Stimulated activated CD4-positive, alpha-beta T cell treated with anti-CD3 and anti-CD28 coated beads, Interleukin-15, amount 100 ng/mL, for 24 hours (primary cell): ENCODE measurements at regions not wholly inside any gene's neighbourhood (a gene's known extent, or its start where the extent isn't known, plus 50 kb on each side); places are given as distances from the start of the nearest gene placed in this dataset.

Experiments
- DNase-seq: peaks from one replicate; pipeline ENCODE4 v3.0.0-alpha.2; 2020

DNA sequence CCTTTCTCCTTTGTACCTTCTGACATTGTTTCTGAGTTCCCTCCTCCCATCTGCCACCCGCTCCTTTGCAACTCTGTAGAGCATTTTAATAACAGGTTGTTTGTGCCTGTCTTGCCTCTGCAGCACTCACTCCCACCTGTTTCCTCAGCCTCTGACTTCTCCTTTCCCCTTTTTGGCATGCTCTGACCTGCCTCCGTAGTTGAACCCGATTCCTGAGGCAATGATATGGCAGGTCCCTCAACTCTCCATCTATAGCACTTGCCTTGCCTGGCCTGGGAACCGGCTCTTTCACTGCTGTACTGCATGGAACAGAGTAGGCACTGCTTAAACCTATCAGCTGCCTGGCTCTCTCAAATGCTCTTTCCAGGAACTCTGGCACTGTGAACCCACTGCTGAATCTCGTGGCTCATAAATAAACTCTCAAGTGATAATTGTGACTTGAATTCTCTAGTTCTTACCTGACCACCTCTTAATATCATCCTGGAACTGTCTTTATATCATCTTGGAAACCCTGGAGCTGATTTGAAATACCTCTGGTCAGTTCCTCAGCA, 50.3 kb downstream of the UTRN start:
- DNase-seq, result no peak

DNA sequence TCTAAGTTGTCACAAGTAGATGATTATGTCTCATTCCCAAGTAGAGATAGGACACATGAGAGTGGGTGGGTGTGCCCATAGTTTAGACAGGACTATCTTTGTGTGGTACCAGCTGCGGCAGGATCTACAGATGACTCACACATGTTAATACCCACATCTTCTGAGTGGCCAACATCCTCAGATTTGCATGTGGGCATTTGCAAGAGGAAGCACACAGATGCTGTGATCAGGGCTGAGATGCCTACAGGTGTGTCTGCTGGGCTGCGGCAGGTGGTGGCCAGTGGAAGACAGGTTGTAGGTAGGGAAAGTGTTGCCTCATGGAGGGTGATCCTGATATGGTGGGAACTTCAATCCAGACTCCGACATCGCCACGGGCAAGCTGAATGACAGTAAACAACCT, 50.8 kb downstream of the UTRN start:
- DNase-seq, result peak; percentile 21

DNA sequence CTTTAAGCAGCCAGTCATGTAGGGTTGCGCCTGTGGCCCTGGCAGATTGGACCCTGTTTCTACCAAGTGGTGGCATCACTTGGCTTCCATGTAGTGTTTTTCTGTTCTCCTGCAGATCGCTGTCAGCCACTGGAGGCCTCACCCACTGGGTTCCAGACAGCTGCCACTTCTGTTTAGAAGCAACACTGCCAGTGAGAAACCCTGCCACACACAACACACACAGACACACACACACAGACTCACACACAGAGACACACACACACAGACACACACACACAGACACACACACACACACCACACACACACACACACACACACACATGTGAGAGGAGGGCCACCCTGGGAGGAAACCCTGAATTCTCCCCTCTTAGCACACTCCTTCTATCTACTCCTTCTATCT, 51.8 kb downstream of the UTRN start:
- no peak for DNase-seq

DNA sequence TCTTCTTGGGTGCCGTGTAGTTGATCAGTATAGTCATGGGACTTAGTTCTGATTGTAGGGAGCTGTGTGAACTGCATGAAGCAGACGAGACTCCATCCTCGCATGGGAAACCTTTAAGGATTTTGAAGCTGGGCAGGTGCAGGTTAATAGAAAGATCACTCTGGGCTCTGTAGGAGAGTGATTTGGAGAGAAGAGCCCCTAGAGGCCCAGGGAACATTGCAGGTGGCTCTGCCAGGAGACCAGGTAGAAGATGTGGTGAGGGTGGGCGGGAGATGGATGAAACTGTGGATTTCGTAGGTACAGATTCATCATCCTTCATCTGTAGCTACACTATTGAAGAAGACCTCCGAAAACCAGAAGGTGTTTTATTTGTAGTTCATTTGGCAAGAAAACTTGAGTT, 53.3 kb downstream of the UTRN start:
- no peak for DNase-seq

DNA sequence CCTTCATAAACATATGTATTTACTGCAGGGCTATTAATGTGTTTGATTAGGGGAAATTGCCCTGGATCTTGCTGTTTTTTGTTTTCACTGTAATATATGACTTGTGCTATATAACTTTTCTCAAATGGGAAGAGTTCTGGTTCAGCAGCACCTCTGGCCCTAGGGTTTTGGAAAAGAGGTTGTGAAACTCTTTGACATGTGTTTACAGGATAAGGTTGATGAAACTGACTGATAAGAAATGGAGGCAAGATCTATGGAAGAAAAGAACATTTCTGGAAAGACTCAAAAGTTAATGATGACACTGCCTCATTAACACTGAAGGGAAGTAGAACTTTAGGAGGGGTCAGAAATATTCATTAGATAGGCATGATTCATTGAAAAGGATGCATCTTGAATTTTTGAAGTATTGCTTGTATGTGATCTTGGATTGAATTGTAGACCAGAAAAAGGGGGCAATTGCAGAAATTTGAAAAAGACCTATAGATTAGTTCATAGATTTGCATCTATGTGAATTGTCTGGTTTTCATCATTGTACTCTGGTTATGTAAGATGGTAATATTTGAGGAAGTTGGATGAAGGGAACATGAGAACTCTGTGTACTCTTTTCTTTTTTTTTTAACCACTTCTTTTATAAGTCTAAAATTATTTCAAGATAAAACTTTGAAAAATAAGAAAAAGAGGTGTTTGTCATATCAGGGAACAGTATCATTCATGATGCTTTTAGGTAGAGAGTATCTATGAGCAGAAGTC, 54.0 kb downstream of the UTRN start:
- no peak for DNase-seq

DNA sequence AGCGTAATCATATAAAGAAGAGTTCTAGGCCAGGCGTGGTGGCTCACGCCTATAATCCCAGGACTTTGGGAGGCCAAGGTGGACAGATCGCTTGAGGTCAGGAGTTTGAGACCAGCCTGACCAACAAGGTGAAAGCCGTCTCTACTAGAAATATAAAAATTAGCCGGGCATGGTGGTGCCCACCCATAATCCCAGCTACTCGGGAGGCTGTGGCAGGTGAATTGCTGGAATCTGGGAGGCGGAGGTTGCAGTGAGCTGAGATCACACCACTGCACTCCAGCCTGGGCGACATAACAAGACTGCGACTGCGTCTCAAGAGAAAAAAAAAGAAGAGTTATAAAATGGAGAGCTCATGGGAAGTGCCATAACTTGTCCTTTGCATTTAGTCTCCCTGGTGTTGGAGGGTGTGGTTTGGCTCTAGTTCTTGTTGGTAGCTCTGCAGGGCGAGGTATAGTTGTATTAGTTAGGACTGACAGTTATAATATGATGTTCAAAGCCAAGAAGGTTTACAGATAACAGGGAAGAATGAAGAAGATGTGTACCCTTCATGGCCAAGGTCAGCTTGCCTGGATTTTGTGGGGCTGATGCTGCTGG, 54.8 kb downstream of the UTRN start:
- no peak for DNase-seq

DNA sequence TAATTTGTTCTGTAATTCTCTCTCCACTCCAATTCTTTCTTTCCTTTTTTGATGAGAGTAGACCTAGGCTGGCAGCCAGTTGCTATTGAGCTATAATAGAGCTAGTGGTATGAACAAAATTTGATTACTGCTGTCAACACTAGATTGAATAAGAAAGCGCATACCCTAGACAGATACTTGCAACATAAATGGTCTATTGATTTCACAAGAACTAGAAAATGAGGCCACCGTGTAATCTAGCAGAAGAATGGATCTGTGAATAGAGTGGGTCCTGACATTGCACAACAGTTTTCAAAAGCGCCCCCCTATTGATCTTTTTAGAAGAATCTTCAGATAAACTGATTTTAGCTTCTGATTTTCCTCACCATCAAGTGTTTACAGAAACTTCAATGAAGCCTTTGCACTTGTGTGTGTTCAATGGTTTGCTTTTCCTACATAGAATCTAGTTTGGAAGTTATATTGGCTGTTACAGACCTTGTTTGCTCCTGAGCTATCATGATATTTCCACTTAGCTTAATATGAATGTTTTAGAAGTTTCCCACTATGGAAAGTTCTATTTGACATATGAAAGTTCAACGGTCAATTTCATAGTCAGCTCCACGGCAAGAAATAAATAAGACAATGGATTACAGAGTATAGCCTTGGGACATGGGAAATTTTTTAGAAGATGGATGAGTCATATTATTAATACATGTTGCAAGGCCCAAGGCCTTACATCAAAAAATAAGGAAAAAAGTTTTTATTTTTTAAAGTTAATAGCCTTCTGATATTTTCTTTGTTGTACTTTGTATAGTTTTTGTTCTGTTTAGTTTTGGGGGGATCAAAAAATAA, 55.6 kb downstream of the UTRN start:
- DNase-seq, result no peak

DNA sequence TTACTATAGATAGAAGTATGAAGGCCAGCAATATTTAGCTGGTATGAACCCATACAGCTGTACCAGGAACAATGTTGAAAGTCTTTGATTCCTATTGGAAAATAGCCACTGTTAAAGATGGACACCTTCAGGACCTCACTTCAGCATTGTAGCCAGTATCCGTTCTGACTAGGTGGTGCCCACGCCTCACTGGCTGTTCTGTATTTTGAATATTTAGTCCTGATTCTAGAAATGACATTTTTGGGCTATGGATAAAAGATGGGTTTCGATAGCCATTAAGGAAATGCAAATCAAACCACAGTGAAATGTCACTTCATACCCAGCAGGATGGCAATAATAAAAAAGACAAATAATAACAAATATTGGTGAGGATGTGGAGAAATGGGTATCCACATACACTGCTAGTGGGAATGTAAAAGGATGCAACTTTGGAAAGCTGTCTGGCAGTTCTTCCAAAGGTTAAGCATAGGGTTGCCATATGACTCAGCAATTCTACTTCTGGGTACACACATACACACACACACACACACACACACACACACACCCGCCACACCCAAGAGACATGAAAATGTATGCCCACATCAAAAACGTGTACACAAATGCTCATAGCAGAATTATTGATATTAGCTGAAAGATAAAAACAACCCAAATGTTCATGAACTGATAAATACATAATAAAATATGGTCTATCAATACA, 56.8 kb downstream of the UTRN start:
- DNase-seq, result no peak

DNA sequence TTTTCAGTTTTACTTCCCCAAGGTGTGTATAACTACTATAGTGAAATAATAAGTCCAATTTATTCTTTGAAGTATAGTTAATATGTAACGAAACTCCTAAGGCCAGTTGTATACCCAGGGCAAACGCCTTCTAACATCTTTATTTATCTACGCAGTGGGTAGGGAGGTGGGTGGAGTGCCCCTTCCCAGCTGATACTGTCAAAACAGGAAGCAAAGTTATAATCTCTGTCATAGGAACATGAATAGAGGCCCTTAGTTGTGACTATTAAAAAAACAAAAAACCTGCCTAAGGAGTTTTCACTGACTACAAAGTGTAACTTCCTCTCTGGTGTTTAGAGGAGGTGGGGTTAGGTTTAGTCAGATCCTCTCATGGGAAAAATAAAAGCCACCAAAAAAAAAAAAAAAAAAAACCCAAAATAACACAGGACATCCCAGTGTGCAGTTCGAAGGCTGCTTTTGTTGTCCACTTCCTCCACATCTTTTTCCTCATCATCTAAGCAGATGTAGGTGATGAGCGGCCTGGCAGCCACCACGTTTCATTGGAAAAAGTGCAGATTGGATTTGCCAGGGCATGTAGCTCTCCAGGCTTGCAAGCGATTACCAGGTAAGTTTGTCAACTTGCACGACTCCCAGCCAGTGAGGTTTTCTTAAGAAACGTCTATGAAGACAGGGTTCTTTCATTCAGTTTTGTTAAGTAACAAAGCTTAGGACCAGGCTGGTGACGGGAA, 58.7 kb downstream of the UTRN start:
- peak; percentile 30 for DNase-seq

DNA sequence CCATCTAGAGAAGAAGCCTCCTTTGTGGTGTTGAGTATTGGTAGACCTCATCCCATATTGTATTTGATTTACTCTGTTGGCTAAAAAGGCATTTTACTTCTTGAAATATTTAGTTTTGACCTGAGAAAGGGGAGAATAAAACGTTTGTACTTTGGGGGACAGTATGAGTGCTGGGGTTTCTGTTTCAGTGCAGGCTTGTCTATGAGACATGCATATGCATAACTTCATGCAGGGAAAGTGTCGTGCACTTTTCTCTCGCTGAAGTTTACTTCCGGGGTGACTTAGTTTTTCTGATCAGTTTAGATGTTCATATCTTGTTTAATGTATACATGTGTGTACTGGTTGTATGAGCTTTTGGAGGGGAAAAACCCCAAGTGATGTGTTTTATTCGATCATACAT, 59.5 kb downstream of the UTRN start:
- DNase-seq, result peak; percentile 52

DNA sequence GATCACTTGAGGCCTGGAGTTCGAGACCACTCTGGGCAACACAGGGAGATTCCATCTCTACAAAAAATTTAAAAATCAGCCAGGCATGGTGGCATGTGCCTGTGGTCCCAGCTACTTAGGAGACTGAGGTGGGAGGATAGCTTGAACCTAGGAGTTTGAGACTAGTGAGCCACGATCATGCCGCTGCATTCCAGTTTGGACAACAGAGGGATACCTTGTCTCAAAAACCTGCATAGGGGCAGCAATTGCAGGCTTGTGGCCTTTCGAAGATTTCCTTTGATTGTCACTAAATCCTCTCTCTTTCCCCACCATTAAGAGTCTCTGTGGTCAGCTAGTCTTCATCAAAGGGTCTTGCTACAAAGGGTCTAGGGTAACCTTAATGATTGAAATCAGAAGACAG, 60.3 kb downstream of the UTRN start:
- DNase-seq, result no peak

DNA sequence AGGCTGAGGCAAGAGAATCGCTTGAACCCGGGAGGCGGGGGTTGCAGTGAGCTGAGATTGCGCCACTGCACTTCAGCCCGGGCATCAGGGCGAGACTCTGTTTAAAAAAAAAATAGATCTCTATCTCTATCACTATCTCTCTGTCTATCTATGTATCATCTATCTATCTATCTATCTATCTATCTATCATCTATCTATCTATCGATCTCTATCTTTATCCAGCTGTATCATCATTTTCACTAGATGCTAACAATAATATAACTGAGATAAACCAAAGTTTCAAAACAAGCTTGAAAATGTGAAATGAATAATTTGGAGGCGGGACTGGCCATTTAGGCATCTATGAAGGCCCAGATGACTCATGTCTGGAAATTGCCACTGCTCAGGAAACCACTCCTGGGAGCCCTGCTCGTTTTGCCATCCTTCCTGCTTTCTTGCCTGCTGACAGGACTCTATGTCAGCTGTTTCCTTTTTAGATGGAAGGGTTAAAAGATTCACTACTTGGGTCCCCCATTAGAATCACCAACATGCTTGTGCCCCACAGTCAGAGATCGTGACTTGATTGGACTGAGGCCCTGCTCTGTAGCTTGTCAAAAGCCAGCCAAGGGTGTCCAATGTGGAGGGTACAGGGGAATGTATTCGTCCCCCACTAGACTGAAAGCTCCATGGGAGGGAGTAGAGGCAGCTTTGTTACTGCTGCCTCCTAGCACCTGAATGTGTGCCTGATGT, 61.7 kb downstream of the UTRN start:
- DNase-seq, result peak; percentile 49

DNA sequence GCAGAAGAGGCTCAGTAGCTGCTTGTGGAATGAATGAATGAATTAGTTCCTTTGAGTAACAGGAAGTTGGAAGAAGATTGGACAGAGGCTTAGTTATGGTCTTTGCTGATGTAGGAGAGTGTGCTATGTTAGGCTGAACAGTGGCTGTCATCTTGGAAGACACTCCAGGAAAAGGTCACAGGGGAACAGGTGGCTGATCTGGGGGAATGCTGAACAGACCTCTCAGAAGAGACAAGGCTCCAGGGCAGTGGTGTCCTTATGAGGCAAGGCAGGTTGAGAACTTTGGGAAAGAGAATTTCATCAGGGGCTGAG, 62.3 kb downstream of the UTRN start:
- DNase-seq, result no peak

DNA sequence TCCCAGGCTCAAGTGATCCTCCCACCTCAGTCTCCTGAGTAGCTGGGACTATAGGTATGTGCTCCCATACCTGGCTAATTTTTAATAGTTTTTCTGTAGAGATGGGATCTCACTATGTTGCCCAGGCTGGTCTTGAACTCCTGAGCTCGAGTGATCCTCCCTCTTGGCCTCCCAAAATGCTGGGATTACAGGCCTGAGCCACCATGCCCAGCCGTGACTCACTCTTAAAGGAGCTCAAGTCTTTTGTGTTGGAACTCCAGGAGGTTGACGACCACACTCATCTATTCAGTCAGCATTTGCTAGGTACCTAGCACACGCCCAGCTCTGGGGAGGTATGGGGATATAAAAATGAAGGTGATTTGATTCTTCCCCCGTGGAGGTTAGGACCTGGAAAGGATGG, 62.8 kb downstream of the UTRN start:
- no peak for DNase-seq

DNA sequence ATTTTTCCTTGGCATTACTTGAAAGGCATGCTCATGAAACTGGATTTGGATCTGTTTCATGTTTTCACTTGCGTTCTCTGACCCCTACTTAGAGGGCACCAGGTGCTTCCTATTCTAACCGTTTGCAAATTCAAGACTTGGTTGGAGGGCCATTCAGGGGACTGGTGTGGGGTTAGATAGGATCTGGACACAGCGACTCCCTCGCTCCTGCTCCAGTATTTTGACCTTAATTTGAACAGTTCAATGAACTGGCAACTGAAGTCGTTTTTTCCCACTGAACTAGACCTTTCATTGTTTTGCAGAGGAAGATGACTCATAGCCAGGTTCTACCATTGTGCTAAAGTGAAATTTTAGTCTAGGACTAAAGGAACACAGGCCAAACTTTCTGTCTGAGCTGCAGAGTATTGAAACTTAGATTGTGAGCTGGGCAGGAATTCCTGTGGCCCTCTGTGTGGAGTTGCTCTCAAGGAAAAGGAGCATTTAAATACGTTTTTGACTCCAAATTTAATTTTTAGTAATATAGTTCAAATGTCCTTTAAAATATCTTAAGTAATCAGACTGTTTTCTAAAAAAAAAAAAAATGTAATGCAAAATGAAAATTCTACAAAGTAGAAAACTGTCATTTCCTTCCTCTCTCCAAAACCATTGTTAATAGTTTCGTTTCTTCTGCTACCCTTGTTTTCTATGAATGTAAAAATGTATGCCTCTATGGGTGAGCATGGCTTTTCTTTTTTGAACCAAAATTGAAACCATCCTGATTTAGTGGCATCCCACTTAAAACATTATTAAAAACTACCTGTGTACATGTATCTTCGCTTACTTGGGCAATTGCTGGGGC, 64.8 kb downstream of the UTRN start:
- no peak for DNase-seq

DNA sequence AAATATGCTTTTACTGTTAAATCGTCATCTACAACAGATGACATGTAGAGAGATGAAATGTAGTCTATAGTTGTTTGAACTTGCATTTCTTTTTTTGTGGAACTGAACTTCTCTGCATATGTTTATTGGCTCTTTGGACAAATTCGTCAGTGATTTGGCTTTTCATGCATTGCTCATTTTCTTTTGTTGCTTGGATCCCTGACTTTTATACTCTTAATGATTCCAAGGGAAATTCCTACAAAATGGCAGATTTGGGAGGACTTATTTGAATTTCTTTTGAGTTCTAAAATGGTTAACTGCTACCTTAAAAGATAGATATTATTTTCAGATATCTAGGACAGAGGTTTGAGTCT, 65.4 kb downstream of the UTRN start:
- no peak for DNase-seq

DNA sequence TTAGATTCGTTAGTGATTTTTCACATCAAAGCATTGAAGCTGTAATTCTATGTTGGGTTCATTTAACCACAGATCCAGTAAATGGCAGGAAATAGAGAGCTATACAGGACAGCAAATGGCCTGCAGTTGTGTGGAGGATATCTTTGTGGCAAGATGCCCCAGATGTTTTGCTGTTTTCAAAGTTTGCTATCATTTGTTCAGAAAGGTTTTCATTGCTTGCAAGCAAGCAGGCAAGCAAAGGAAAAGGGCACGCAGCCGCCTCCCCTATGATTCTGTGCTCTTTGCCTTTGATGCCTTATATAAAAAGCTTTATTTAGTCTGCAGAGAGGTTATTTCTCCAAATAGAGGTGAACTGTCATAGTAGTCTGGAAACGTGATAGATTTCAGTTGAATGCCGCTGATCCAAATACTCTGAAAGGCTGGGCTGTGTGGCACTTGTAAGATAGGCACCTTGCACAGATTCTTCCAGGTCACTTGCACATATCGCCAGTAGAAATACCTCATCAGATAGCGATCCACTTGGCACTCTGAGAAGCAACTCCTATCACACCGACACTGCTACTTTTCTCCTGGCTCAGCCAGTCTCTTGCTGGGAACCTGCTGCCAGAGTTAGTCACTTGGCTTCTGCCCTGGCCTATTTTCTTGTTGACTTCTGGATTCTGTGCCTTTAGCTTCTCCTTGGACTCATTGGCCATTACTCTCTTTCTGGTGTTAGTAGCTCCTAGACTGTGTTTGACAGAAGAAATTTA, 66.4 kb downstream of the UTRN start:
- no peak for DNase-seq

DNA sequence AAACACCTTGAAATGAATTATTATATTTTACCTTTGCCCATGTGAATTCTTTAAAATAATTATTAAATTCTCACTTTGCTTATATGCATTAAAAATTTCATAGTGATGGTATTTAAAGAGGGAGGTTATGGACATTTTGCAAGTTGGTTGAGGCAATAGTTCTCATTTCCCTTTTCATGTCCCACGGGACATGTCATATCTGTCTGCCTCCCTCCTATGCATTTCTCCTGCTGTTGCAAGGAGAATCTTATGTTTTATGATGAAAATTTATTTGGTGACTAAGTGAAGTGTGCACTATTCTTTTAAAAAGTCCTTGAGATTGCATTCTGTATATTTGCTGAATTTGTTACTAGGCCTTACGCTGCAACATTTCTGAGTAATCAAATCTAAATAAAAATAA, 67.2 kb downstream of the UTRN start:
- DNase-seq, result no peak

DNA sequence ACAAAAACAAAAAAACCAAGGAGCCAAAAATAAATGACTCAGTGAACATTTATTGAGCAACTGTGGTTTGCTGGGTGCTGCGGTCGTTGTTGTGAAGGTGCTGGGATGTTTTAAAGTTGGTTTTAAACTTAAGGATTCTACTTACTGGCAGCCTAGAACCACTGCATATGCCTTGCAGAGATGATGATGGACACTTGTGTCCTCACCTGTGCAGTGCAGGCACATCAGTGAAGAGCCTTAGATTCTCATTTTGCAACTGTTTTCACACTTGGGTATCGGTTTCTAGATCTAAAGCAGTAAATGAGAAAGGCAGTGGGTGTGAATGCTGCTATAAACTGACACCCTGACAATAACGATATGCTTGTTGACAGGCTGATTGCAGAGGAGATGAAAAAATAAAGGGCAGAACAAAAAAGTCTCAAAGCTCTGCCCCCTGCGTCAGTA, 68.8 kb downstream of the UTRN start:
- DNase-seq, result no peak

DNA sequence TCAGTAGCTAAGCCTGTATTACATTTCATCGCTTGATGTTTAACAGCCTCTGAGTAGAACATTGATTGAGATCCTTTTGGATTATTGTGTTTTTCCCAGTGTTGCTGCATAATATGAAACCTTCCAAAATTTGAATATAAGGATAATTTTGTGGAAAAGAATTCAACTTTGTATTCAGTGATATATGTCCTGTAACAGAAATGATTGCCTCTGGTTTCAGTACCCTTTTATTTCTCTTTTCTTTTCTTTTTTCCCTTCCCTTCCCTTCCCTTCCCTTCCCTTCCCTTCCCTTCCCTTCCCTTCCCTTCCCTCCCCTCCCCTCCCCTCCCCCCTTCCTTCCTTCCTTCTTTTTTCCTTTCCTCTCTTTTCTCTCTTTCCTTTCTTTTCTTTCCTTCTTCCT, 74.6 kb downstream of the UTRN start:
- no peak for DNase-seq
